Activated CD4-positive, alpha-beta T cell treated with anti-CD3 and anti-CD28 coated beads, Interleukin-2, amount 10 ng/mL, durations not matched to agents 7 days and 5 days (primary cell): ENCODE measurements at regions not wholly inside any gene's neighbourhood (a gene's known extent, or its start where the extent isn't known, plus 50 kb on each side); places are given as distances from the start of the nearest gene placed in this dataset.
"Not testable (repeated sequence)": the region's sequence is repeated elsewhere in the genome, so short reads cannot be mapped to it uniquely, and the experiment has no call there.

Experiments used
- CTCF ChIA-PET: fragments of 350-600 bp; sonication (Branson Sonifier 250); formaldehyde crosslinking; loops from one replicate; lab custom pipeline; 2021; ENCODE audit warnings: antibody characterized with exemption; lab: Charles Lee
- POLR2A ChIA-PET: fragments of 350-600 bp; sonication (Branson Sonifier 250); formaldehyde crosslinking; loops from one replicate; lab custom pipeline; 2021; ENCODE audit warnings: antibody characterized with exemption; lab: Charles Lee
- DNase-seq: peaks from one replicate; pipeline ENCODE4 v3.0.0-alpha.2; 2020
- H3K27ac Mint-ChIP-seq: one replicate; pipeline ENCODE4 v1.8.0; 2021; ENCODE audit warnings: mild to moderate bottlenecking, moderate library complexity, mixed read lengths
- H3K27me3 Mint-ChIP-seq: one replicate; pipeline ENCODE4 v1.8.0; 2021; ENCODE audit warnings: mixed read lengths
- H3K36me3 Mint-ChIP-seq: one replicate; pipeline ENCODE4 v1.8.0; 2021; ENCODE audit warnings: low read depth, mixed read lengths
- H3K4me1 Mint-ChIP-seq: one replicate; pipeline ENCODE4 v1.8.0; 2021; ENCODE audit warnings: mixed read lengths
- H3K4me3 Mint-ChIP-seq: one replicate; pipeline ENCODE4 v1.8.0; 2021; ENCODE audit warnings: mild to moderate bottlenecking, moderate library complexity, mixed read lengths
- H3K9me3 Mint-ChIP-seq: one replicate; pipeline ENCODE4 v1.8.0; 2021; ENCODE audit warnings: mixed read lengths

GRCh38 chr6:63053206-63053605, 158.1 kb upstream of the FKBP1C start:
- H3K4me1 Mint-ChIP-seq, H3K36me3 Mint-ChIP-seq, H3K27ac Mint-ChIP-seq, H3K9me3 Mint-ChIP-seq, H3K27me3 Mint-ChIP-seq, DNase-seq, POLR2A ChIA-PET, CTCF ChIA-PET, H3K4me3 Mint-ChIP-seq: not testable (repeated sequence)

- H3K4me3 Mint-ChIP-seq, result no peak overlapping the region
- no peak overlapping the region for H3K27ac Mint-ChIP-seq
- DNase-seq, result no peak
- H3K4me1 Mint-ChIP-seq, result no peaks in the 10 kb centered on the region
- POLR2A ChIA-PET, result no interaction called here
- no peaks in the 10 kb centered on the region for H3K36me3 Mint-ChIP-seq
- peaks cover 8% of the 10 kb centered on the region for H3K9me3 Mint-ChIP-seq
- CTCF ChIA-PET, result no interaction called here
- no peaks in the 10 kb centered on the region for H3K27me3 Mint-ChIP-seq
Measured at GRCh38 chr6:63058601-63059000, 152.7 kb upstream of the FKBP1C start.

DNA sequence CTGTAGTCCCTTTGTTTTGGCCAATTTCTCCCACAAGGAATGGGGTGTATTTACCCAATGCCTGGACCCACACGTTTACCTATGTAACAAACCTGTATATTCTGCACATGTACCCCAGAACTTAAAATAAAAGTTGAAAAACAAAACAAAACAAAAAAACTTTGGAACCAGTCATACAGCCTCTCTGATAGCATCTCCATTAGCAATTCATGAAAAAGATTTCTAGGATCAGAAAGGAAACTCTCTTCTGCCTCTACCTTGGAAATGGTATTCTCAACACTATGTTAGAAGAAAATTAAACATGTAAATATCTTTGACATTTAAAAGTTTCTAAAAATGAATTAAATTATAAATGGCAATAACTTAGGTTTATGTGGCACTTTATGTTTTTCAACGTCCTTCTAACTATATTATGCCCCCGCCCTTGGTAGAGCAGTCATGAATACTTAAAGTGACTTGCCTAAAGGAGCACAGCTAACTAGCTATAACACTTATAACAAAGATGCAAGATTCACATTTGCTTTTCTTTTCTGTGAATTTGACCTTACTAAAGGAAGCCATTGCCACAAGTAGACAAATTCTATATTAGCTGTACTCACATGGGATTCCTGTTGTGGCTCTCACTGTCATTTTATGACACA, 147.5 kb upstream of the FKBP1C start:
- no peaks in the 10 kb centered on the region for H3K27me3 Mint-ChIP-seq
- no peak overlapping the region for H3K27ac Mint-ChIP-seq
- no peak for DNase-seq
- no peaks in the 10 kb centered on the region for H3K36me3 Mint-ChIP-seq
- ChIA-PET CTCF (no interaction called here), POLR2A (no interaction called here)
- H3K9me3 Mint-ChIP-seq, result peaks cover 6% of the 10 kb centered on the region
- no peak overlapping the region for H3K4me3 Mint-ChIP-seq
- H3K4me1 Mint-ChIP-seq, result no peaks in the 10 kb centered on the region

DNA sequence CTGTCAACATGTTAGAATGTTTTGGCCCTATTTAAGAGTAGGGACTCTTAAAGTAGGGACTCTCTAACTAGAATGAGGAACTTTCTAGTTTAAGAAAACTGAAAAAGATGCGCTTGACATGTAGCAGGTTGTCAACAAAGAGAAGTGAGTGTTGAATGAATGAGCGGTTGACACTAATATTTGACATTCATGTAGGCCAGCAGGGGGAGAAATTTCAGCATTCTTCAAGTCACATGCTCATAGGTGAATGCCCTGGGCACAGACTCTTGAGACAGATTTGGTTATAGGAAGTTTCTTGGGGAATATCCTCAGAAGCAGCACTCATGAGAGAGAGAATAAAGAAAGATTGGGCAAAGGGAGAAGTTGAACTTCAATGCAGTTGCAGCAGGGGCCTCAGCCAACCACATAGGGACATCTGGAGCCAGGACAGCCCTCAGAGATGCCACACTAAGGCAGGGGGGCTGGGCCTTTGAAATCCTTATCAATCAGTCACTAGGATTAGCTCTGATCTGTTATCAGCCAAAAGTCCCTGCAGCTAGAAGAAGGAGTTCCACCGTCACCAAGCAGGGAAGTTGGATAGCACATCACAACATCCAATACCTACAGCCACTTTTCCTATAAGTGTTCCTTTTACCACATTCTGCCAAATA, 145.1 kb upstream of the FKBP1C start:
- Mint-ChIP-seq H3K4me3 (no peak overlapping the region), H3K27ac (no peak overlapping the region), H3K36me3 (no peaks in the 10 kb centered on the region), H3K4me1 (no peaks in the 10 kb centered on the region), H3K27me3 (no peaks in the 10 kb centered on the region), H3K9me3 (peaks cover 8% of the 10 kb centered on the region)
- CTCF ChIA-PET, result no interaction called here
- POLR2A ChIA-PET, result no interaction called here
- no peak for DNase-seq

- Mint-ChIP-seq H3K27ac (no peak overlapping the region), H3K36me3 (no peaks in the 10 kb centered on the region), H3K4me1 (no peaks in the 10 kb centered on the region), H3K27me3 (no peaks in the 10 kb centered on the region), H3K9me3 (no peaks in the 10 kb centered on the region), H3K4me3 (no peak overlapping the region)
- ChIA-PET CTCF (no interaction called here), POLR2A (no interaction called here)
- no peak for DNase-seq
Measured at GRCh38 chr6:63094947-63095346, 116.3 kb upstream of the FKBP1C start.

DNA sequence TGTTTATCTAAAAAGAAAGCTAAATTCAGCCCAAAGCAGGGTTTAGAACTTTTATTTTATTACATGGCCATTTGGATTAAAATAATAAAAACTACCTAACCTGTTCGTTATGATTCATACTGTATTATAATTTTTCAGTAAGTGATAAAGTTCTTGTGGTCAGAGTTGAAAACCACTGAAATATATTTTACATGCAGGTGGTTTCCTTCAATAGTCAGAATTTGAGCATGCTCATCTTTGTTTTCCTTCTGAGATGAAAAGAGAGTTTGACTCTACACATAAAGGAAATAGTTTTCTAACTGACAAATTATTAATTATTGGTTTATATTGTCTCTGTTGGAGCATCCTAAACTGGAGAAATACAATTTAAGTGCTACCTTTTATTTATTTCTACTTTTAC, 114.0 kb upstream of the FKBP1C start:
- Mint-ChIP-seq H3K4me3 (no peak overlapping the region), H3K4me1 (no peaks in the 10 kb centered on the region), H3K27me3 (no peaks in the 10 kb centered on the region), H3K9me3 (peaks cover 6% of the 10 kb centered on the region), H3K36me3 (no peaks in the 10 kb centered on the region), H3K27ac (no peak overlapping the region)
- no peak for DNase-seq
- ChIA-PET POLR2A (interaction anchor here (0.6 kb wide), 1 partner anchor 16 kb away, joined by 3 read pairs; no protein-coding TSS in a partner anchor), CTCF (no interaction called here)

- DNase-seq, result no peak
- no peak overlapping the region for H3K27ac Mint-ChIP-seq
- H3K9me3 Mint-ChIP-seq, result peaks cover 6% of the 10 kb centered on the region
- CTCF ChIA-PET, result no interaction called here
- POLR2A ChIA-PET, result no interaction called here
- H3K36me3 Mint-ChIP-seq, result no peaks in the 10 kb centered on the region
- H3K4me1 Mint-ChIP-seq, result no peaks in the 10 kb centered on the region
- H3K4me3 Mint-ChIP-seq, result no peak overlapping the region
- H3K27me3 Mint-ChIP-seq, result no peaks in the 10 kb centered on the region
Measured at GRCh38 chr6:63098789-63099188, 112.5 kb upstream of the FKBP1C start.

GRCh38 chr6:63099772-63100459, 111.4 kb upstream of the FKBP1C start:
- no peak for DNase-seq
- H3K27me3 Mint-ChIP-seq, result no peaks in the 10 kb centered on the region
- H3K4me1 Mint-ChIP-seq, result no peaks in the 10 kb centered on the region
- H3K9me3 Mint-ChIP-seq, result peaks cover 9% of the 10 kb centered on the region
- POLR2A ChIA-PET, result no interaction called here
- CTCF ChIA-PET, result no interaction called here
- no peak overlapping the region for H3K27ac Mint-ChIP-seq
- H3K36me3 Mint-ChIP-seq, result no peaks in the 10 kb centered on the region
- H3K4me3 Mint-ChIP-seq, result no peak overlapping the region

DNA sequence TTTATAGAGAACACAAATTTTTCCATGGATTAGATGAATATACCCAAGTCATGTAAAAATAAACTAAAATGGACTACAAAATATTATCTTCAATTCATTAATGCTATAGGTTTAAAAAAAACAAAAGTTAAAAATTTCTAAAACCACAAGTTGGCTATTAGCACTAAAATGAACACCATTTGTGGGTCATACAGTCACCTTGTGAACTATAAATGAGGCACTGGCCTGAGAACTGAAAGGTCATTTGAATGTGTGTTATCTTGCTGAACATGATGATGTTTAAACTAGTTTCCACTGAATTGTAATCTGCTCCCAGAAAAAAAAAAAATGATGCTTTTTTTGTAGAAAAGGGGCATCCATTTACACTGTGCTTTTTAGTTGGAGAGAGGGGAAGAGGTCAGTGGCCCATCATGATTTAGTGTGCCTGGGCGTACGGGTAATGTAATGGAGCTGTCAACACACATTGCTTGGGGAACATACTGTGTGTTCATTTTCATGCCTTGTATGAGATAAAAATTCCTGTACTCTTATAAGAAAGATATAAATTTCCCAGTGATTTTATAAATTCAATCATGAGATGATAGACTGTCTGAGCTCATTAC, 96.6 kb upstream of the FKBP1C start:
- H3K27me3 Mint-ChIP-seq, result no peaks in the 10 kb centered on the region
- CTCF ChIA-PET, result no interaction called here
- peaks cover 5% of the 10 kb centered on the region for H3K9me3 Mint-ChIP-seq
- no peak overlapping the region for H3K4me3 Mint-ChIP-seq
- H3K27ac Mint-ChIP-seq, result no peak overlapping the region
- no peaks in the 10 kb centered on the region for H3K36me3 Mint-ChIP-seq
- POLR2A ChIA-PET, result no interaction called here
- H3K4me1 Mint-ChIP-seq, result no peaks in the 10 kb centered on the region
- no peak for DNase-seq

GRCh38 chr6:63121166-63121565, 90.1 kb upstream of the FKBP1C start:
- Mint-ChIP-seq H3K27ac (no peak overlapping the region), H3K4me1 (no peaks in the 10 kb centered on the region), H3K27me3 (no peaks in the 10 kb centered on the region), H3K36me3 (no peaks in the 10 kb centered on the region), H3K4me3 (no peak overlapping the region), H3K9me3 (no peaks in the 10 kb centered on the region)
- ChIA-PET CTCF (no interaction called here), POLR2A (no interaction called here)
- no peak for DNase-seq

DNA sequence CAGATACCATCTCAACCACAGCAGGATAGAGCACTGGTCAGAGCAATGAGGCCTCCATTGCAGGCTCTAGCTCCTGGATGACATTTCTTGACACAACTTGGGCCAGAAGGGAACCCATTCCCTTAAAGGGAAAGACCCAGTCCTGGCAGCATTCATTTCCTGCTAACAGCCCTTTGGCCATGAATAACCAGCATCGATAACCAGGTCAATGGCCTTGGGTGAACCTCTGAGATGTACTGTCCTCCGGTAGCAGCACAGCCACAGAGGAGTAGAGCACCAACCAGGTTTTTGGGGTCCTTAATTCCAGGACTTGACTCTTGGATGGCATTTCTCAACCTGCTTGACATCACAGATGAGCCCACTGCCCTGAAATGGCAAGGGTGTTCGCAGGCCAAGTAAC, 71.2 kb upstream of the FKBP1C start:
- Mint-ChIP-seq H3K4me1 (no peaks in the 10 kb centered on the region), H3K4me3 (no peak overlapping the region), H3K9me3 (peaks cover 7% of the 10 kb centered on the region), H3K36me3 (no peaks in the 10 kb centered on the region), H3K27ac (no peak overlapping the region), H3K27me3 (no peaks in the 10 kb centered on the region)
- POLR2A ChIA-PET, result no interaction called here
- no peak for DNase-seq
- CTCF ChIA-PET, result no interaction called here

DNA sequence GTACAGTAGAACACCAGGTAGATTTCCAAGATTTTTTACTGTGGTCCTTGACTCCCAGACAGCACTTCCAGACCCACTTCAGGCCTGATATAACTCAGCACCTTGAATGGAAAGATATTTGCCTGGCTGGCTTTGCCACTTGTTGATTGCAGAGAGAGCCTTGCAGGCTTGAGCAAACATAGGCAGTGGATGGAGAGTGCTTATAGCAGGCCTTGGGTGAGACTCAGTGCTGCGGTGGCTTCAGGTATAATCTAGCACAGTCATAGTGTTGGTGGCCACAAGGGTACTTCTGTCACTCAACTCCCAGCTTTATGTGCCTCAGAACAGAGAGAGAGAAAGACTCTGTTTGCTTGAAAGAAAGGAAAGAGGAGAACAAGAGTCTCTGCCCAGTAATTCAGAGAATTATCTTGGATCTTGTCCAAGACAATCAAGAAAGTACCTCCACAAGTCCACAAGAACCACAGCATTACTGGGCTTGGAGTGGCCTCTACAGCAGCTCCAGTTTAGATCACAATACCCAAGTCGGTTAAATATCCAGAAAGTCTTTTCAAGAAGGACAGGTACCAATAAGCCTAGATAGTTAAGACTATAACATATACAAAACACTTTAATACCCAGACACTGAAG, 70.5 kb upstream of the FKBP1C start:
- CTCF ChIA-PET, result no interaction called here
- Mint-ChIP-seq H3K27me3 (no peaks in the 10 kb centered on the region), H3K4me3 (no peak overlapping the region), H3K36me3 (no peaks in the 10 kb centered on the region), H3K9me3 (peaks cover 7% of the 10 kb centered on the region), H3K4me1 (no peaks in the 10 kb centered on the region), H3K27ac (no peak overlapping the region)
- POLR2A ChIA-PET, result no interaction called here
- DNase-seq, result no peak

- H3K4me3 Mint-ChIP-seq, result no peak overlapping the region
- no peaks in the 10 kb centered on the region for H3K4me1 Mint-ChIP-seq
- no peak overlapping the region for H3K27ac Mint-ChIP-seq
- H3K27me3 Mint-ChIP-seq, result no peaks in the 10 kb centered on the region
- no peaks in the 10 kb centered on the region for H3K36me3 Mint-ChIP-seq
- DNase-seq, result no peak
- ChIA-PET CTCF (no interaction called here), POLR2A (no interaction called here)
- H3K9me3 Mint-ChIP-seq, result no peaks in the 10 kb centered on the region
Measured at GRCh38 chr6:63149730-63150129, 61.5 kb upstream of the FKBP1C start.
